HepG2 (cell line): ENCODE measurements at regions not wholly inside any gene's neighbourhood (a gene's known extent, or its start where the extent isn't known, plus 50 kb on each side); places are given as distances from the start of the nearest gene placed in this dataset.

ENCODE experiments used
- ATAC-seq: fragments of 200-7000 bp; cut with Tn5 transposase; 3 replicates; pipeline ENCODE4 v1.9.1; 2020; ENCODE audit warnings: mild to moderate bottlenecking, moderate library complexity
- BruUV-seq: library from RNA; stranded (reverse); fragments of 400-500 nt; replicated peaks from 2 replicates; lab custom pipeline; 2021; lab: Mats Ljungman, UMichigan
- CTCF ChIA-PET: fragments of 300-600 bp; formaldehyde crosslinking; extraction: SDS; loops from one replicate; lab custom pipeline; 2021; ENCODE audit warnings: low total read pairs, inconsistent platforms, low intra/inter-chr PET ratio; lab: Yijun Ruan, JAX
- POLR2A ChIA-PET: fragments of 350-600 bp; sonication (Branson Sonifier 250); formaldehyde crosslinking; loops from one replicate; lab custom pipeline; 2020; ENCODE audit warnings: antibody characterized with exemption, inconsistent platforms; lab: Yijun Ruan, JAX
- DNase-seq: peaks from one replicate; pipeline ENCODE4 v3.0.0-alpha.2; 2015; ENCODE audit warnings: low spot score
- FAIRE-seq: peaks from 3 replicates; lab custom pipeline; 2011; peaks lifted over from hg19 to GRCh38; lab: Jason Lieb, UNC
- H2AFZ ChIP-seq: one replicate; pipeline ENCODE4 v1.6.1; 2011; ENCODE audit warnings: low read length, inconsistent platforms
- H3K27ac ChIP-seq: fragments of 300-600 bp; 3 replicates; pipeline ENCODE4 v1.8.0; 2011; ENCODE audit warnings: mixed run types, mild to moderate bottlenecking, mixed read lengths, low read length, inconsistent platforms; ENCODE audit not compliant: insufficient read depth; ENCODE audit errors: extremely low read length
- H3K27me3 ChIP-seq, 2 experiments: fragments of 200-600 bp in 1 of 2; 2 replicates in 1 of 2; 3 replicates in 1 of 2; pipeline versions ENCODE4 v1.6.0 to v1.8.0; 2011; ENCODE audit warnings: low read length in 2 of 2, mild to moderate bottlenecking in 2 of 2, moderate library complexity in 2 of 2, inconsistent platforms in 1 of 2; ENCODE audit not compliant: insufficient read depth in 2 of 2, control insufficient read depth in 1 of 2
- H3K36me3 ChIP-seq, 2 experiments: fragments of 200-600 bp in 1 of 2; replicated peaks in 1 of 2; 2 replicates in 1 of 2; 3 replicates in 1 of 2; pipeline versions ENCODE4 v1.5.1 to v1.8.0; 2011; ENCODE audit warnings: low read length in 2 of 2, inconsistent platforms in 1 of 2; ENCODE audit not compliant: insufficient read depth in 2 of 2, control insufficient read depth in 1 of 2
- H3K4me1 ChIP-seq: 2 replicates; pipeline ENCODE4 v1.5.1; 2012; ENCODE audit warnings: low read length, inconsistent platforms; ENCODE audit not compliant: insufficient read depth
- H3K4me2 ChIP-seq: 2 replicates; pipeline ENCODE4 v1.6.0; 2011; ENCODE audit warnings: low read depth, low read length, inconsistent platforms
- H3K4me3 ChIP-seq, 3 experiments: fragments of 200-600 bp in 1 of 3; sonication (generic), shearing (Covaris generic) in 1 of 3; replicated peaks in 1 of 3; 2 replicates each; pipeline ENCODE4 v1.5.1; 2011 to 2016; ENCODE audit warnings: low read length in 3 of 3, inconsistent platforms in 2 of 3, low read depth in 2 of 3, mild to moderate bottlenecking in 2 of 3, control low read depth in 1 of 3, mixed read lengths in 1 of 3; ENCODE audit not compliant: insufficient read depth in 1 of 3
- H3K79me2 ChIP-seq: one replicate; pipeline ENCODE4 v1.6.1; 2011; ENCODE audit warnings: low read length, inconsistent platforms; ENCODE audit not compliant: insufficient read depth
- H3K9ac ChIP-seq: 2 replicates; pipeline ENCODE4 v1.6.0; 2011; ENCODE audit warnings: mild to moderate bottlenecking, low read depth, low read length, inconsistent platforms; ENCODE audit not compliant: insufficient read depth
- H3K9me3 ChIP-seq: 2 replicates; pipeline ENCODE4 v1.5.1; 2012; ENCODE audit warnings: mild to moderate bottlenecking, low read length
- H4K20me1 ChIP-seq: 2 replicates; pipeline ENCODE4 v1.6.0; 2011; ENCODE audit warnings: inconsistent platforms, mild to moderate bottlenecking, low read length, moderate library complexity; ENCODE audit not compliant: insufficient read depth
- DMTF1 ChIP-seq: sonication (generic); formaldehyde crosslinking; IDR thresholded peaks from 2 replicates; pipeline ENCODE4 v1.4.0; 2020; ENCODE audit warnings: mild to moderate bottlenecking, missing genetic modification reagents
- RAD51 ChIP-seq: fragments of 450-650 bp; IDR thresholded peaks from 2 replicates; pipeline ENCODE4 v1.6.1; 2016; ENCODE audit warnings: borderline replicate concordance
- SOX13 ChIP-seq, 3 experiments: fragments of 450-650 bp in 1 of 3; sonication (generic) in 1 of 3; formaldehyde crosslinking in 1 of 3; IDR thresholded peaks in 2 of 3; conservative IDR thresholded peaks in 1 of 3; 2 replicates each; pipeline versions ENCODE4 v1.5.0 to v1.6.1; 2016 to 2020; ENCODE audit warnings: antibody characterized with exemption in 1 of 3, mild to moderate bottlenecking in 1 of 3, missing compliant biosample characterization in 1 of 3, missing genetic modification reagents in 1 of 3, moderate library complexity in 1 of 3
- YEATS4 ChIP-seq: sonication (generic); formaldehyde crosslinking; IDR thresholded peaks from 2 replicates; pipeline ENCODE4 v1.4.0; 2020; ENCODE audit warnings: missing genetic modification reagents, borderline replicate concordance
- ZFP37 ChIP-seq: sonication (generic); formaldehyde crosslinking; IDR thresholded peaks from 2 replicates; pipeline ENCODE4 v1.4.0; 2020; ENCODE audit warnings: missing genetic modification reagents, borderline replicate concordance
- ZNF282 ChIP-seq: fragments of 450-650 bp; IDR thresholded peaks from 2 replicates; pipeline ENCODE4 v1.6.1; 2018; ENCODE audit not compliant: partially characterized antibody
- ZSCAN21 ChIP-seq: sonication (generic); formaldehyde crosslinking; IDR thresholded peaks from 2 replicates; pipeline ENCODE4 v1.8.0; 2022; ENCODE audit warnings: mild to moderate bottlenecking, missing genetic modification reagents, moderate library complexity, borderline replicate concordance
- WGBS: methylation state at CpG from one replicate; pipeline ENCODE4 v1.1.6; 2017; ENCODE audit warnings: low lambda C conversion rate; 5-methylcytosine and 5-hydroxymethylcytosine counted together
- in situ Hi-C: cut with HindIII; loops from 2 replicates; pipeline ENCODE4 v1.10.0; 2017; ENCODE audit warnings: low pct_unique_long_range_greater_than_20kb; ENCODE audit not compliant: extremely low pct_ligation_motif_present
- intact Hi-C: fragments of 100-400 bp; cut with micrococcal nuclease; formaldehyde crosslinking; loops from one replicate; pipeline ENCODE4 v1.10.0; 2022; ENCODE audit not compliant: unreplicated experiment
- TF ChIP-seq, protein P1 (sequence below): sonication (generic); formaldehyde crosslinking; IDR thresholded peaks from 2 replicates; pipeline ENCODE4 v1.5.0; 2020; ENCODE audit warnings: mild to moderate bottlenecking, missing genetic modification reagents, moderate library complexity
- TF ChIP-seq, protein P2 (sequence below): sonication (generic); formaldehyde crosslinking; IDR thresholded peaks from 2 replicates; pipeline ENCODE4 v1.5.1; 2020; ENCODE audit warnings: mild to moderate bottlenecking, missing genetic modification reagents, moderate library complexity

DNA sequence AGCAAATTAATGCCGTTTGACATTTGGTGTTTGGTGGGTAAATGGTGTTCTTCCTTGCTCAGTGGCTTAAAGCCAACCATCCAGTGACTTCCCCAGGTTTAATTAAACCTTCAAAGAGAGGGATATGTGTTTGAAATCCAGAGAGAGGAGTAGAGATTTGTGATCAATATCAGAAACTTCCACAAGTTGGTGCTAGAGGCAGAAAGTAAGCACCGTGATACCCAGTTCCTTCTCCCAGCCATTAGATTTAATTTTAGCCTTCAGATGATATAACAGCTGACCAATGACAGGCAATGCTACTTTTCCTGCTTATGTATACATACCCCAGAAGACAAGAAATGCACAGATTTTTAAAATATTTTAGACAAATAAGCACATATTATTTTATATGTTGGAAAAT, 398.5 kb downstream of the CDH2 start (continued):
- TF ChIP-seq DMTF1 (CRISPR knock-in tag), result no peak
- TF ChIP-seq, protein P1, sequence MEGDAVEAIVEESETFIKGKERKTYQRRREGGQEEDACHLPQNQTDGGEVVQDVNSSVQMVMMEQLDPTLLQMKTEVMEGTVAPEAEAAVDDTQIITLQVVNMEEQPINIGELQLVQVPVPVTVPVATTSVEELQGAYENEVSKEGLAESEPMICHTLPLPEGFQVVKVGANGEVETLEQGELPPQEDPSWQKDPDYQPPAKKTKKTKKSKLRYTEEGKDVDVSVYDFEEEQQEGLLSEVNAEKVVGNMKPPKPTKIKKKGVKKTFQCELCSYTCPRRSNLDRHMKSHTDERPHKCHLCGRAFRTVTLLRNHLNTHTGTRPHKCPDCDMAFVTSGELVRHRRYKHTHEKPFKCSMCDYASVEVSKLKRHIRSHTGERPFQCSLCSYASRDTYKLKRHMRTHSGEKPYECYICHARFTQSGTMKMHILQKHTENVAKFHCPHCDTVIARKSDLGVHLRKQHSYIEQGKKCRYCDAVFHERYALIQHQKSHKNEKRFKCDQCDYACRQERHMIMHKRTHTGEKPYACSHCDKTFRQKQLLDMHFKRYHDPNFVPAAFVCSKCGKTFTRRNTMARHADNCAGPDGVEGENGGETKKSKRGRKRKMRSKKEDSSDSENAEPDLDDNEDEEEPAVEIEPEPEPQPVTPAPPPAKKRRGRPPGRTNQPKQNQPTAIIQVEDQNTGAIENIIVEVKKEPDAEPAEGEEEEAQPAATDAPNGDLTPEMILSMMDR (CRISPR knock-in tag), result 0 out of 2 replicates have a peak, but pooled peaks have one; percentile 17
- TF ChIP-seq, protein P2, sequence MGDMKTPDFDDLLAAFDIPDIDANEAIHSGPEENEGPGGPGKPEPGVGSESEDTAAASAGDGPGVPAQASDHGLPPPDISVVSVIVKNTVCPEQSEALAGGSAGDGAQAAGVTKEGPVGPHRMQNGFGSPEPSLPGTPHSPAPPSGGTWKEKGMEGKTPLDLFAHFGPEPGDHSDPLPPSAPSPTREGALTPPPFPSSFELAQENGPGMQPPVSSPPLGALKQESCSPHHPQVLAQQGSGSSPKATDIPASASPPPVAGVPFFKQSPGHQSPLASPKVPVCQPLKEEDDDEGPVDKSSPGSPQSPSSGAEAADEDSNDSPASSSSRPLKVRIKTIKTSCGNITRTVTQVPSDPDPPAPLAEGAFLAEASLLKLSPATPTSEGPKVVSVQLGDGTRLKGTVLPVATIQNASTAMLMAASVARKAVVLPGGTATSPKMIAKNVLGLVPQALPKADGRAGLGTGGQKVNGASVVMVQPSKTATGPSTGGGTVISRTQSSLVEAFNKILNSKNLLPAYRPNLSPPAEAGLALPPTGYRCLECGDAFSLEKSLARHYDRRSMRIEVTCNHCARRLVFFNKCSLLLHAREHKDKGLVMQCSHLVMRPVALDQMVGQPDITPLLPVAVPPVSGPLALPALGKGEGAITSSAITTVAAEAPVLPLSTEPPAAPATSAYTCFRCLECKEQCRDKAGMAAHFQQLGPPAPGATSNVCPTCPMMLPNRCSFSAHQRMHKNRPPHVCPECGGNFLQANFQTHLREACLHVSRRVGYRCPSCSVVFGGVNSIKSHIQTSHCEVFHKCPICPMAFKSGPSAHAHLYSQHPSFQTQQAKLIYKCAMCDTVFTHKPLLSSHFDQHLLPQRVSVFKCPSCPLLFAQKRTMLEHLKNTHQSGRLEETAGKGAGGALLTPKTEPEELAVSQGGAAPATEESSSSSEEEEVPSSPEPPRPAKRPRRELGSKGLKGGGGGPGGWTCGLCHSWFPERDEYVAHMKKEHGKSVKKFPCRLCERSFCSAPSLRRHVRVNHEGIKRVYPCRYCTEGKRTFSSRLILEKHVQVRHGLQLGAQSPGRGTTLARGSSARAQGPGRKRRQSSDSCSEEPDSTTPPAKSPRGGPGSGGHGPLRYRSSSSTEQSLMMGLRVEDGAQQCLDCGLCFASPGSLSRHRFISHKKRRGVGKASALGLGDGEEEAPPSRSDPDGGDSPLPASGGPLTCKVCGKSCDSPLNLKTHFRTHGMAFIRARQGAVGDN, result no peak

- in situ Hi-C loops (no loop called here), intact Hi-C loops (no loop called here)
- Histone ChIP-seq H3K4me1 (no peaks in the 10 kb centered on the region), H3K27ac (no peak overlapping the region), H3K4me3 (no peak overlapping the region), H3K27me3 (no peaks in the 10 kb centered on the region), H3K36me3 (no peaks in the 10 kb centered on the region), H3K9ac (no peak overlapping the region), H4K20me1 (no peaks in the 10 kb centered on the region), H3K9me3 (no peaks in the 10 kb centered on the region), H3K4me2 (no peak overlapping the region), H2AFZ (no peak overlapping the region), H3K79me2 (no peaks in the 10 kb centered on the region)
- BruUV-seq, result no TSS peak
- WGBS, result 1% methylated on average over 5 of the region's 5 CpGs
- no peak for DNase-seq
- ChIA-PET POLR2A (no interaction called here), CTCF (no interaction called here)
- FAIRE-seq, result no peak
- TF ChIP-seq SOX13 (IDR thresholded peaks at IDR 0.05) (no peak), SOX13 (CRISPR knock-in tag; conservative IDR thresholded peaks at IDR 0.05 in 1 of 2, IDR thresholded peaks at IDR 0.05 in 1 of 2) (no peak), YEATS4 (CRISPR knock-in tag) (no peak), ZFP37 (CRISPR knock-in tag) (no peak), ZSCAN21 (no peak), ZNF282 (no peak), RAD51 (no peak)
- ATAC-seq, result no peak
Observed at GRCh38 chr18:27772081-27772480, 404.8 kb downstream of the CDH2 start.
